ENCODE measurements at regions not wholly inside any gene's neighbourhood (a gene's known extent, or its start where the extent isn't known, plus 50 kb on each side); places are given as distances from the start of the nearest gene placed in this dataset.

GRCh38 chr1:30061292-30062220 lies 661.8 kb downstream of the MATN1 start:
- DNase-seq = no peak

DNA sequence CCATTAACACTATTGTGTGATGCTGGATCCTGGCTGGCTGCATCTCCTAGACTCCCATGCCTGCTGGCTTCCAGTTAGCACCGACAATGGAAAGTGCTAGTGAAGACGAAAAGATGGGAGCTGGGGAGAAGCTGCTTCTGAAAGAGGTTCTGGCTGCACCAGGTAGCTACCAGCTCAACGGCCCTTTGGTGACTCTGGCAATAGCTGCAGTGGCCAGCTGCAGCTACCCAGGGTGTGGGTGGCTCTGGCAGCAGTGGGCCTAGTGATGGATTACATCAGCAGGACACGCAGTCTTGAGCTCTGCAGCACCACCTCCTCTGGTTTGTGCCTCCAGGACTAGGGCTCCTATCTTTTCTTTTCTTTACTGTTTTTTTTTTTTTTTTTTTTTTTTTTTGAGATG lies 662.6 kb downstream of the MATN1 start:
- no peak for DNase-seq

- DNase-seq = no peak
Measured at GRCh38 chr1:30058970-30059369, 664.4 kb downstream of the MATN1 start.

DNA sequence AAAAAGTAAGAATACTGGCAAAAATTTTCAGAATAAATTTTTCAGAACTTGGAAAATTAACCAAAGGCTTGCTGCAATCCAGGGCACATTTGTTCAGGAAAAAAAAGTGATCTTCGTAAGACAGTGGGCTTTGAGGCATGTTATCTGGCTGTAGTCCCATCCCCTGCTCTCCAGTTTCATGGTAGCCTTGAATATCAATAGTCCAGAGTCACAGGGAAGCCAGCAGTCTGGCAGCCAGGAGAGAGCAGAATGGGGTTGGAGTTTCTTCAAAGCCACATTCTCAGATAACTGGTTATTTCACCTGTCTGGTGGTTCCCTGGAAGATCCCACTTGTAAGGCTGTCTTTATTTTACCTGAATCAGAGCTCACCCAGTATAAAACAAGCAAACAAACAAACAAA lies 669.3 kb downstream of the MATN1 start:
- no peak for DNase-seq

- DNase-seq = no peak
Measured at GRCh38 chr1:30052178-30052577, 671.2 kb downstream of the MATN1 start.

DNA sequence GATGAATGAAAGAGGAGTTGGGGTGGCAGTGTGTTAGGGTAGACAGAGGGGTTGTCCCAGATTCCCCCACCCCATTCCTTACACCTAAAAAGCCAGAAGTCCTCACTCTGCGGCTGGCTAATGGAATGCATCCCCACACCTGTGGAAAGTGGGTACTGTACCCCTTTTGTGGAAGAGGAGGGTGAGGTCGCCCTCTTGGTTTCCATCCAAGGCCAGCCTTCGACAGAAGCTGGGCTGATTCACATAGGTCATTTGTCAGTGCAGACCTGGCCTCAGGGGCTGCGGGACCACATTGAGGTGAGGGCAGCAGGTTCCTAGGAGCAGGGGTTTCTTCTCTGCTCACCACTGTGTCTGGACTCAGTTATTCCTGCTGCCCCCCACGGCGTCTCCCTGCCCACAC lies 671.6 kb downstream of the MATN1 start:
- DNase-seq = no peak

- no peak for DNase-seq
Measured at GRCh38 chr1:30049748-30050296, 673.6 kb downstream of the MATN1 start.

DNA sequence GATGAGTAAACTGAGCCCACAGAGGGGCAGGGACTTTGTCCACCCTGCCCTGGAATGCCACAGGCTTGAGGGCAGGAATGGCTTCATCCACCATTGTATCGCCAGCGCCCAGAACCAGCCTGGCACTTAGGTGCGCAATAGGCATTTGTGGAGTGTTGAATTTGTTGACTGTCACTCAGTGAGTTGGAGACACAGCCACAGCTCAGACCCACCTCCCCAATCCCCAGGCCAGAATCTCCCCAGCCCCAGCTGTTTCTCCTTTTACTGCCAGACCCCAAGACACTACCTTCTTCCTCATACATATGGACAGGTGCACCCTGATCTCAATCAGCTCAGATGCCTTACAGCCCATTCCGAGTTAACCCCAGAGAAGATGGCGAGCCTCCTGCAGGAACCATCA lies 674.5 kb downstream of the MATN1 start:
- DNase-seq = no peak

DNA sequence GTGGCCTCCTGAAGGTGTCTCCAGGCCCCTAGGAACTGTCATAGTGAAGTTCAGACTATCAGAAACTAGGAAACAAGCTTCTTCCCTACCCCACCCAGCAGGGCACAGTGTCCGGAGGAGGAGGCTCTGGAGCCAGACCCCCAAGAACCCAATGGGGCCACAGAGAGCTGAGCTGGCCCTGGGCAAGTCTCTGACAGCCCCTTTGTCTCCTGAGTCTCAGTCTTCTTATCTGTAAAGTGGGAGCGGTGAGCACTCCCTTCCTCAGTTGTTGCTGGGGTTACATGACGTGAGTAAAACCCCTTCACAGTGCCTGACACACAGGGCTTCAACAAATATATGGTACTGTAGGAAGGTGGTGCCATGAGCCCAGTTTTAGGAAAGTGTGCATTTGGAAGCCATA lies 675.8 kb downstream of the MATN1 start:
- no peak for DNase-seq

- DNase-seq = no peak
Measured at GRCh38 chr1:30046751-30047150, 676.6 kb downstream of the MATN1 start.

DNA sequence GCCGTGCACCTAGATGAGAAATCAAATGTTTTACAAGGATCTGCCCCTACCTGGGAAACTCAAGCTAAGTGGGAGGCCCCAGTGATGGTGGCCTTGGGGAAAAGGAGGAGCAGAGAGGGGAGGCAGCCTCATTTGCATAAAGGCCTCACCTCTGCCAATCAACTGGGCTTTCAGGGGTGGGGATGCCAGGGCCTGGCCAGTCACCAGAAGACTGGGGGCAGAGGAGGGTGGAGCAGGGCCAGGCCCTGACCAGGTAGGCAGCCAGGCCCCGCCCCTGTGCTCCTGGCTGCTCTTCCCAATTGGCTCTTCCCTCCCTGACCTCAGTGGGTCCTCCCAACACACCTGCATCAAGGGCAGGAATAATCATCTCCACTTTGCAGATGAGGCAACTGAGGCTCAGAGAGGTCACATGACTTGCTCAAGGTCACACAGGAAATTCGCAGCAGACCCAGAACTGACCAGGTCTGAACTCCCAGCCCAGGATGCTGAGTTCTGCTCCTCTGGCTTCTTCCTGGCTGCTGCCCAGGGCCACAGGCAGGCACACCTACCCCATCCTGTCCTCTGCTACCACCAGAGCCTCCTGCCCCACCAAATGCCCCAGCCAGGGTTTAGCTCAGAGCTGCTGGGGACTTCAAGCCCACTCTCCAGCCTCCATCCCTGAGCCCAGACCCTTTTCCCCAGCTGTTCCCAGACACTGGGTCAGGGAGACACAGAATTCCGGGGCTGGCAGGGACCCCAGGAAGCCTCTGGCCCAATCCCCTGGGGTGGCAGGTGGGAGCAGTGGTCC lies 677.9 kb downstream of the MATN1 start:
- no peak for DNase-seq

DNA sequence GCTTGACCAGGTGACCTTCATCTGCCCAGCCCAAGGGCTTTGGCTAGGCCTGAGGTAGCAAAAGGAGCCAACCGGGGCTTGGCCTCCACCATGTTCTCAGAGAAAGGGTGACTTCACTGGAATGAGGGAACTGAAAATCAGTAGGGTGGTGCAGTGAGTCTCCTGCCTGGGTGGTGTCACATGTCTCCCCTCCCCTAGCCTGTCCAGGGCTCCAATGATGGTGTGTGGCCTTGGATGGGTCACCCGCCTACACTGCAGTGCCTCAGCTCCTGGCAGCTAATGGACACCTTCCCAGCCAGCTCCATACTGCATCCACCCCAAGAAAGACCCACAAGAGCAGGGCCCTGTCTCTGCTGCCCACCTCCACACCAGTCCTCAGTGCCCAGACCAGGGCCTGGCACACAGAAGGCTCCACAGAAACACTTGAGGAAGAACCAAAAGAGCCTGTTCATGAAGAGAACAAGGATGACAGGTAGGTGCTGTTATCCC lies 678.7 kb downstream of the MATN1 start:
- DNase-seq = no peak

- no peak for DNase-seq
Measured at GRCh38 chr1:30043731-30044408, 679.5 kb downstream of the MATN1 start.

- DNase-seq = no peak
Measured at GRCh38 chr1:30043256-30043655, 680.1 kb downstream of the MATN1 start.

DNA sequence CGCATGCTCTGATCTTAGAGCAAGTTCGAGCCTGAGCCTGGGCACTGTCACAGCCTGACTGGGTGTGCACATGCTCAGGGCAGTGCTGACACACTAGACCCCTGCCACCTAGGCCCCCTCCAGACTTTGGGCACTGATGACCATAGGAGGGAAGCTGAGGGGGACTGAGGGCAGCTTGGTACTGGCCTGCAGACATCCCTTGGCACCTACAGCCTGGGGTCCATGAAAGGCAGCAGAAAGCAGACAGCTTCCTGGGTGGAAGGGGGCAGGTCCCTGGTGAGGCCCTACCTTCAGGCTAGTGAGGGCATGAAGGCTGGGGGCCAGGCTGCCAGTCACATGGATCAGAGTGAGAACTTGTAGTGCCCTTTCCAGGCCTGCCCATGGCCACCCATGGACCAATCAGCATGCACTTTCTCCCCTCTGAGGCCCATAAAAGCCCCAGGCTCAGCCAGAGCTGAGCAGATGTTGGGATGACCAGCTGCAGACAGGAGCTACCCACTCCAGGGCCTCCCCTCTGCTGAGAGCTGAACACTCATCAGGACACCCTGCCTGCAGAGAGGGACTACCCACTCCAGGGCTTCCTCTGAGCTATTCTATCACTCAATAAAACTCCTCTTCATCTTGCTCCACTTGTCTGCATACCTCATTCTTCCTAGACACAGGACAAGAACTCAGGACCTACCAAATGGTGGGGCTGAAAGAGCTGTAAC lies 680.8 kb downstream of the MATN1 start:
- DNase-seq = no peak

DNA sequence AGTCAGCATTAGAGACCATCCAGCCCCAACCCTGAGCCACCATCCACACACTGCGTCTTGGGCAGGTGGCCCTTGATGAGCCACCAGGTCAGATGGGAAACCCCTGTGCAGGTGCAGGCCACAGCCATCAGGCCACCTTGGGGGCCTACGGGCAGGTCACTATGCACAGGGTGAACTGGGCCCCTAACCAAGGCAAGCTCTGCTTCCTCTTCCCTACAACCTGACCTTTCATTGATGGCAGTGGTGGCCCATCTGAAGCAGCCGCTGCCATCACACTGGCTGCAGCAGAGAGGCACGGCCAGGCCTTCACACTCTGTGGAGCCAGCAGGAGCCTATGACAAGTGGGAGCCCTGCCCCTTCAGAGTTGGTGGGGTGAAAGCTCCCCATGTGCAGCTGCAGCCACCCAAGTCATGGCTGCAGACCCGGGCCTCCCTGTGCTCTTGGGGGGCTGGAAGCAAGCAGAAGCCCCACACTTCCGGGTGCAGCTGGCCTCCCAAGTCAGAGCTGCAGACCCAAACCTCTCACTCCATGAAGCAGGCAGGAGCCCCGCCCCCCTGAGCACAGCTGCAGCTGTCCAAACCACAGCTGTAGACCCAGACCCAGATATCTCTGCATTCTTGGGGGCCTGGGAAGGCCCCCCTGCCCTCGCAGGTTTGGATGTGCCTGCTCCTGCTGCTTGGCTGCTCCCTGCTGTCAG lies 681.5 kb downstream of the MATN1 start:
- no peak for DNase-seq

- no peak for DNase-seq
Measured at GRCh38 chr1:30040081-30041019, 683.0 kb downstream of the MATN1 start.

DNA sequence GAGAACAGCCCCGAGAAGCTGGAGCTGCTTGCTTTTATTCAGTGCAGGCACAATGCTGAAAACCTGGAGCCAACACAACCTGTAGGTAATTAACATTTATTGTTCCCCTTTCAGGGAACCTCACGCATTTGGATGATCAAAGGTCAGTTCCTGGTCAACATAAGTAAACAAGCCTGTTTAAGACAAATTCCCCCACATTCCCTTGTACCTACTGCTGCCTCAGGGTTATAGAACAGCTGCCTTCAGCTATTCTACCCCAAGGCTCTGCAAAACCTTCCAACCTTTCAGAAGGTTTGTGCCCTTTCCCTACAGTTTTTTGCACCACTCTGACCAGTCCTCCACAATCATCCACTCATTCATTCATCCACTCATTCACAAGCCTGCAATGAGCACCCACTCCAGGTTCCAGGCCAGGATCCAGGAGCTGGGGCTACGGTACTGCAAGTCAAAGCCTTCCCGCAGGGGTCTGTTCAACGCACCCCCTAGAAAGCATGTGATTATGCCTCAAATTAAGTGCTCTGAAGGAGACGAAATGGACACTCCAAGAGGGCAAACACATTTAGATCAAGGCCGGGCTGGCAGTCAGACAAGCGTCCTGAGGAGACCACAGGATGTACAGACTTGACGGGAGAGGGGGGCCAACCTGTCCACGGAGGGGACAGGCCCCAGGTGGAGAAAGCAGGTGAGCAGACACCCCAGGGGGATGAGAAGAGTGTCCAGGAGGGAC lies 683.9 kb downstream of the MATN1 start:
- no peak for DNase-seq

DNA sequence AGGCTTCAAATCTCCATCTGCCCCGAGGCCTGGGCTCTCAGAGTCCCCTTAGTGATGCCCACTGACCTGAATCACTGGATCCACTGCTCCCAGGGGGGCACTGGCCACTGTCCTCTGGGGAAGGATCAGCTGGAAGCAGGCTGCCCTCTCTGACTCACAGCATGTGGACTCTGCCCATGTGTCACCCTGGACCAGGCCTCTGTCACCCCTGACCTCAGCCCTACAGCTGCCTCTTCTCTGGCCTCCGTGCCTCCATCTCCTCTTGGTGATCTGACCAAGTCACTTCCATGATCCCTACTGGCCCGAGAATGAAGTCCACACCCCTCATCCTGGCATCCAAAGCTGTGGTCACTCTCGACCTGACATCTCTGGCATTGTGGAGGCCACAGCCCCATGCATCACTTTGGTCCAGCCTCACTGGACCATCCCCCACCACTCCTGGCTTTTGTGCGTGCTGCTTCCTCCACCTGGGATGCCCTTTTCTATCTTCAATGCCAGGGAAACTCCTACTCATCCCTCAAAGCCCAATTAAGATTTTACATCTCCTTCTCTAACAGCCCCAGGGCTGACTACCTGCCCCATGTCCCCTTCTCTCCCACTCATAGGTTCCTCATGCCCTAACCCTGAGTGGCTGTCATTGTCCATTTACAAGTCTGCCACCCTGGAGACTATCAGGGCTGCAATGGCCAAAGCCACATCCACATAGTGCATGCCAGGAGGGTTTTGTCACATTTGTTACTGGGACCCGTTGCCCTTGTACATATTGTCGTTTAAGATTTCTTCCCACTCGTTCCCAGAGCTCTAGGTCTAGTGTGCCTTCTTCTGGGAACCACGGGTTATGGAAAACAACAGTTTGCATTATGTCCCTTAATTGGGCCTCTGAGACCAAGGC lies 685.0 kb downstream of the MATN1 start:
- DNase-seq = no peak

All from NCI-H1694 (cell line).